ENCODE measurements at regions not wholly inside any gene's neighbourhood (a gene's known extent, or its start where the extent isn't known, plus 50 kb on each side); places are given as distances from the start of the nearest gene placed in this dataset.

DNA sequence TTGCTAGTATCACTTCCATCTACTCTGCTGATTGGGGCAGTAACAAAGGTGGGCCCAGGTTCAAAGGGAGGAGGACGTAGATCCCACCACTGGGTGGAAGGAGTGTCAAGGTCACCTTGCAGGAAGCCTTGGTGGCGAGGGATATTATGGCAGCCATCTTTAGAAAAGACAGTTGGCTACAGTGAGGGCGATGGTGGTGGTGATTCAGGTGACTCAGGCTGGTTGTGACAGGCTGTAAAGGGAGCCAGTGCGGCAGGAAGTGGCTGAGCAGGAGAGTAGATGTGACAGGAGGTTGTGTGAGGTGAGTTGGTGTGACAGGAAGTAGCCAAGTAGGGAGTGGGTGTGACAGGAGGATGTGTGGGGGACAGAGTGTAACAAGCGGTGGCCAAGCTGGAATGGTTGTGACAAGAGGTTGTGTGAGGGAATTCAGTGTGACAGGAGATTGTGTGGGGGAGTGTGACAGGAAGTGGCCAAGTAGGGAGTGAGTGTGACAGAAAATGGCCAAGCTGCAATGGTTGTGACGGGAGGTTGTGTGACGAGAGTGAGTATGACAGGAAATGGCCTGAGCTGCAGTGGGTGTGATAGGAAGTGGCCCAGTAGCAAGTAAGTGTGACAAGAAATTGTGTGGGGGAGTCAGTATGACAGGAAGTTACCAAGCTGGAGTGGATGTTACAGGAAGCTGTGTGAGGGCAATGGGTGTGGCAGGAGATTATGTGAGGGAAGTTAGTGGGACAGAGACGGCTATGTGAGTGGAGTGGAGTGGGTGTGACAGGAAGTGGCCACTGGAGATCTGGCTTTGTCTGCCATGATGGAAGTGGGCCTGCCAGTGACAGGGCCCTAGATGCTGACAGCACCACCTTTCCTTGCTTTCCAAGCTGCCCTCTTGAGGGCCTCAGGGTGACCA is 136.5 kb upstream of the MYL2 start:
- Histone ChIP-seq H3K27ac (ENCODE audit: low read depth, low read length) (no peak overlapping the region), H3K4me2 (ENCODE audit: low read length) (no peak overlapping the region), H3K9ac (ENCODE audit: low read length) (no peak overlapping the region), H3K4me1 (ENCODE audit: insufficient read depth, low read length) (no peaks in the 10 kb centered on the region), H3K9me3 (ENCODE audit: insufficient read depth, low read depth, low read length) (no peaks in the 10 kb centered on the region), H3K27me3 (ENCODE audit: insufficient read depth, low read length) (peaks cover 2% of the 10 kb centered on the region), H3K4me3 (ENCODE audit: insufficient read depth, low read depth, low read length) (no peak overlapping the region), H3K36me3 (ENCODE audit: insufficient read depth, low read length) (no peaks in the 10 kb centered on the region), H2AFZ (ENCODE audit: low read depth, low read length) (peak overlapping the region; percentile 47), H3K79me2 (ENCODE audit: insufficient read depth, low read length) (no peaks in the 10 kb centered on the region), H4K20me1 (ENCODE audit: insufficient read depth, low read length) (no peaks in the 10 kb centered on the region)
- Mint-ChIP-seq H3K36me3 (ENCODE audit: low read depth, unreplicated experiment) (peaks cover 1% of the 10 kb centered on the region), H3K27ac (ENCODE audit: unreplicated experiment) (no peak overlapping the region), H3K4me3 (ENCODE audit: unreplicated experiment) (no peak overlapping the region), H3K27me3 (ENCODE audit: low read depth, unreplicated experiment) (peaks cover 14% of the 10 kb centered on the region), H3K9me3 (ENCODE audit: unreplicated experiment) (no peaks in the 10 kb centered on the region), H3K4me1 (ENCODE audit: low read depth, unreplicated experiment) (peaks cover 6% of the 10 kb centered on the region)
- TF ChIP-seq, protein P1, sequence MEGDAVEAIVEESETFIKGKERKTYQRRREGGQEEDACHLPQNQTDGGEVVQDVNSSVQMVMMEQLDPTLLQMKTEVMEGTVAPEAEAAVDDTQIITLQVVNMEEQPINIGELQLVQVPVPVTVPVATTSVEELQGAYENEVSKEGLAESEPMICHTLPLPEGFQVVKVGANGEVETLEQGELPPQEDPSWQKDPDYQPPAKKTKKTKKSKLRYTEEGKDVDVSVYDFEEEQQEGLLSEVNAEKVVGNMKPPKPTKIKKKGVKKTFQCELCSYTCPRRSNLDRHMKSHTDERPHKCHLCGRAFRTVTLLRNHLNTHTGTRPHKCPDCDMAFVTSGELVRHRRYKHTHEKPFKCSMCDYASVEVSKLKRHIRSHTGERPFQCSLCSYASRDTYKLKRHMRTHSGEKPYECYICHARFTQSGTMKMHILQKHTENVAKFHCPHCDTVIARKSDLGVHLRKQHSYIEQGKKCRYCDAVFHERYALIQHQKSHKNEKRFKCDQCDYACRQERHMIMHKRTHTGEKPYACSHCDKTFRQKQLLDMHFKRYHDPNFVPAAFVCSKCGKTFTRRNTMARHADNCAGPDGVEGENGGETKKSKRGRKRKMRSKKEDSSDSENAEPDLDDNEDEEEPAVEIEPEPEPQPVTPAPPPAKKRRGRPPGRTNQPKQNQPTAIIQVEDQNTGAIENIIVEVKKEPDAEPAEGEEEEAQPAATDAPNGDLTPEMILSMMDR (IDR thresholded peaks at IDR 0.05; ENCODE audit: insufficient read depth, low read depth, low read length), result no peak
- no peak for TF ChIP-seq EZH2 (IDR thresholded peaks at IDR 0.05; ENCODE audit: insufficient read depth, low read length)
- FAIRE-seq (no peak), DNase-seq (ENCODE audit: low read depth) (no peak)

DNA sequence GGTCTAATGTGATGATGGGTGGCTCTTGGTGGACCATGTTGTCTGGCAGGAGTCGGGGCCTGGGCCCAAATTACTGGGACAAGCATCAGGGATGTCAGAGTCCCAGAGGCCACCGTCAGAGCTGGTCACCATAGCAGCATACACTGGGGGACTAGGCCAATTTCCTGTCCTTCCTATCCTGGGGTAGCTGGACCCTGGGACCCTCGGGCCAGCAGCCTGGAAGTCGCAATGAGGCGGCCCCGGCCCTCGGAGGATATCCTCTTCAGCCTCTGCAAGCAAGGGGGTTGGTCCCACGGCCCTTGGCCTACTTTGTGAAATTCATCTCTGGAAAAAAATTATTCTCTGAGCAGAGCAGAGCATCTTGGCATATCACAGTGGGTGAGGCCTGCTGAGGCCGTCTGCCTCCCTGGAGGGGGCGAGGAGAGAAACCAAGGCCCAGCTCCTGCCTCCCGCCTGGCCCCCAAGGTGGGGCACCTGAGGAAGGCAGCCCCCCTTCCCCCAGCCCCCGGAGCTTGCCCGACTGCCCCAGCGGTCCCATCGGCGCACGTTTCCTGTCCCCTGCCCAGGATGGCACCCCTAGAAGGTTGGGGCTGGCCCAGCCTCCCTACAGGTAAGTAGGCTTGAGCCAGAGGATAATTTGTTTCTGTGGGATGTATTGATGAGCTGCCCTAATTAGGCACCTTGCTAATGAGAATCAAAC is 135.0 kb upstream of the MYL2 start:
- Histone ChIP-seq H3K27me3 (ENCODE audit: insufficient read depth, low read length) (peaks cover 2% of the 10 kb centered on the region), H4K20me1 (ENCODE audit: insufficient read depth, low read length) (no peaks in the 10 kb centered on the region), H3K4me3 (ENCODE audit: insufficient read depth, low read depth, low read length) (no peak overlapping the region), H3K36me3 (ENCODE audit: insufficient read depth, low read length) (no peaks in the 10 kb centered on the region), H3K79me2 (ENCODE audit: insufficient read depth, low read length) (no peaks in the 10 kb centered on the region), H3K4me2 (ENCODE audit: low read length) (no peak overlapping the region), H2AFZ (ENCODE audit: low read depth, low read length) (no peak overlapping the region), H3K9me3 (ENCODE audit: insufficient read depth, low read depth, low read length) (no peaks in the 10 kb centered on the region), H3K9ac (ENCODE audit: low read length) (no peak overlapping the region), H3K4me1 (ENCODE audit: insufficient read depth, low read length) (no peaks in the 10 kb centered on the region), H3K27ac (ENCODE audit: low read depth, low read length) (no peak overlapping the region)
- H3K27me3 Mint-ChIP-seq (ENCODE audit: low read depth, unreplicated experiment), result peaks cover 8% of the 10 kb centered on the region
- FAIRE-seq (no peak), DNase-seq (ENCODE audit: low read depth) (no peak)
- peaks cover 1% of the 10 kb centered on the region for H3K36me3 Mint-ChIP-seq (ENCODE audit: low read depth, unreplicated experiment)
- peaks cover 6% of the 10 kb centered on the region for H3K4me1 Mint-ChIP-seq (ENCODE audit: low read depth, unreplicated experiment)
- no peak overlapping the region for H3K4me3 Mint-ChIP-seq (ENCODE audit: unreplicated experiment)
- TF ChIP-seq, protein P1 (IDR thresholded peaks at IDR 0.05; ENCODE audit: insufficient read depth, low read depth, low read length), result no peak
- TF ChIP-seq EZH2 (IDR thresholded peaks at IDR 0.05; ENCODE audit: insufficient read depth, low read length), result no peak
- no peaks in the 10 kb centered on the region for H3K9me3 Mint-ChIP-seq (ENCODE audit: unreplicated experiment)
- H3K27ac Mint-ChIP-seq (ENCODE audit: unreplicated experiment), result no peak overlapping the region
